Lung (tissue), 11 donors: ENCODE measurements at regions not wholly inside any gene's neighbourhood (a gene's known extent, or its start where the extent isn't known, plus 50 kb on each side); places are given as distances from the start of the nearest gene placed in this dataset.

Experiments used
- ATAC-seq: fragments of 200-7000 bp; cut with Tn5 transposase; one replicate; pipeline ENCODE4 v1.9.1; 2020; ENCODE audit warnings: moderate number of reproducible peaks; ENCODE audit not compliant: insufficient read depth, low FRiP score
- DNase-seq, 3 donors: peaks; one replicate each; pipeline ENCODE4 v3.0.0-alpha.2; 2013 to 2017
- H3K27ac ChIP-seq, 2 donors: one replicate each; pipeline ENCODE4 v1.5.1; 2013; ENCODE audit warnings: mild to moderate bottlenecking in 2 of 2, moderate library complexity in 2 of 2, control low read depth in 1 of 2, inconsistent platforms in 1 of 2, low read depth in 1 of 2, low read length in 1 of 2
- H3K27me3 ChIP-seq, 3 donors: one replicate each; pipeline ENCODE4 v1.5.1; 2013; ENCODE audit warnings: low read length in 2 of 3; ENCODE audit not compliant: control insufficient read depth in 3 of 3, insufficient read depth in 3 of 3
- H3K36me3 ChIP-seq, 4 donors: one replicate each; pipeline ENCODE4 v1.5.1; 2013; ENCODE audit warnings: low read length in 4 of 4, mild to moderate bottlenecking in 1 of 4, moderate library complexity in 1 of 4; ENCODE audit not compliant: control insufficient read depth in 4 of 4, insufficient read depth in 4 of 4
- H3K4me1 ChIP-seq, 5 donors: one replicate each; pipeline ENCODE4 v1.5.1; 2013; ENCODE audit warnings: low read length in 5 of 5, mild to moderate bottlenecking in 2 of 5, moderate library complexity in 1 of 5; ENCODE audit not compliant: control insufficient read depth in 5 of 5, insufficient read depth in 5 of 5
- H3K4me3 ChIP-seq: one replicate; pipeline ENCODE4 v1.5.1; 2013; ENCODE audit warnings: mild to moderate bottlenecking, control low read depth, moderate library complexity
- H3K9ac ChIP-seq, 2 donors: one replicate each; pipeline ENCODE4 v1.5.1; 2013; ENCODE audit warnings: low read length in 2 of 2, control low read depth in 1 of 2; ENCODE audit not compliant: insufficient read depth in 1 of 2
- H3K9me3 ChIP-seq, 4 donors: one replicate each; pipeline ENCODE4 v1.5.1; 2013; ENCODE audit warnings: low read length in 3 of 4, mild to moderate bottlenecking in 1 of 4, moderate library complexity in 1 of 4; ENCODE audit not compliant: control insufficient read depth in 4 of 4, insufficient read depth in 3 of 4
- WGBS, 2 donors: extraction: QIAGEN DNeasy Blood & Tissue Kit; methylation state at CpG; one replicate each; pipeline ENCODE4 v1.1.7; 2013; 5-methylcytosine and 5-hydroxymethylcytosine counted together
- TF ChIP-seq, protein P1 (sequence below): IDR thresholded peaks from 2 replicates; pipeline ENCODE4 v1.5.1; 2012; ENCODE audit warnings: mild to moderate bottlenecking; ENCODE audit errors: control extremely low read depth, extremely low read depth
- donor health status: control.
- donor health status: control.
- donor health status: Bipolar disorder and iron deficiency.
- donor health status: healthy.
- donor health status: DM: yes; HTN: yes; CAD: no.

DNA sequence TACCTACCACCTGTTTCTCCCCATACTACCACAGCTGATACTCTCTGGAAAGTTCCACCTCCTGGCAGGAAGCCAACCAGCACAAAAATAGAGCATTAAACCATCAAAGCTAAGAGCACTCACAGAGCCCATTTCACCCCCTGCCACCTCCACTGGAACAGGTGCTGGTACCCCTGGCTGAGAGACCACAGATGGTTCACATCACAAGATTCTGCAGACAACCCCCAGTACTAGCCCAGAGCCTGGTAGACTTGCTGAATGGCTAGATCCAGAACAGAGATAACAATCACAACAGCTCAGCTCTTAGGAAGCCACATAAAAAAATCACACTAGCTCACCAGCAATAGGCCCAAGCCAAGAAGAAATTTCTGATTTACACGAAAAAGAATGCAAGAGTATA is 855.2 kb downstream of the FSCB start:
- TF ChIP-seq, protein P1, sequence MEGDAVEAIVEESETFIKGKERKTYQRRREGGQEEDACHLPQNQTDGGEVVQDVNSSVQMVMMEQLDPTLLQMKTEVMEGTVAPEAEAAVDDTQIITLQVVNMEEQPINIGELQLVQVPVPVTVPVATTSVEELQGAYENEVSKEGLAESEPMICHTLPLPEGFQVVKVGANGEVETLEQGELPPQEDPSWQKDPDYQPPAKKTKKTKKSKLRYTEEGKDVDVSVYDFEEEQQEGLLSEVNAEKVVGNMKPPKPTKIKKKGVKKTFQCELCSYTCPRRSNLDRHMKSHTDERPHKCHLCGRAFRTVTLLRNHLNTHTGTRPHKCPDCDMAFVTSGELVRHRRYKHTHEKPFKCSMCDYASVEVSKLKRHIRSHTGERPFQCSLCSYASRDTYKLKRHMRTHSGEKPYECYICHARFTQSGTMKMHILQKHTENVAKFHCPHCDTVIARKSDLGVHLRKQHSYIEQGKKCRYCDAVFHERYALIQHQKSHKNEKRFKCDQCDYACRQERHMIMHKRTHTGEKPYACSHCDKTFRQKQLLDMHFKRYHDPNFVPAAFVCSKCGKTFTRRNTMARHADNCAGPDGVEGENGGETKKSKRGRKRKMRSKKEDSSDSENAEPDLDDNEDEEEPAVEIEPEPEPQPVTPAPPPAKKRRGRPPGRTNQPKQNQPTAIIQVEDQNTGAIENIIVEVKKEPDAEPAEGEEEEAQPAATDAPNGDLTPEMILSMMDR, result no peak
- no peak for DNase-seq

GRCh38 chr14:43651185-43651787 is 855.8 kb downstream of the FSCB start:
- Histone ChIP-seq H3K27me3 (no peaks in the 10 kb centered on the region), H3K9me3 (no peaks in the 10 kb centered on the region)

More for the DNA sequence above, 855.2 kb downstream of the FSCB start:
- Histone ChIP-seq H3K4me3 (no peak overlapping the region), H3K27ac (no peak overlapping the region), H3K27me3 (no peaks in the 10 kb centered on the region), H3K36me3 (no peaks in the 10 kb centered on the region), H3K9me3 (no peaks in the 10 kb centered on the region), H3K4me1 (no peaks in the 10 kb centered on the region), H3K9ac (no peak overlapping the region)
- ATAC-seq, result no peak
- 84 to 89% methylated on average over 1 of the region's 1 CpG for WGBS, 2 donors

DNA sequence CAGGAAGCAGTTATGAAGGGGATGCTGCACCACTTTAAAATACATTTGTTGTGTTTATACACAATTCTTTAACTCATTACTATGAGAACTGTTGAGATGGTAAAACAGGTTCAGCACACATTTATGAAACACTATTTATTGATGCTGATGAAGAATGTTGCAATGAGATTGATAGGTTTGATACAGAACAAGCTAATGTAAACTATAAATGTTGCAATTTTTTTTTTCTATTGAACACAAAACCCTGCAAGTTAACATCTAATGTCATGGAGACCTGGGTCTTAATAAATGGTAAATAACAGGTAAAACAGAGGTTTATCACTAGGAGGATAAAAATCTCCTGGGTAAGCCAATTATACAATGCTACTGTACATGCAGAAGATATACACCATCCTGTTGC is 857.6 kb downstream of the FSCB start:
- TF ChIP-seq, protein P1, result no peak
- DNase-seq (no peak), ATAC-seq (no peak)
- Histone ChIP-seq H3K27ac (no peak overlapping the region), H3K9me3 (no peaks in the 10 kb centered on the region), H3K4me3 (no peak overlapping the region), H3K4me1 (no peaks in the 10 kb centered on the region), H3K9ac (no peak overlapping the region), H3K36me3 (no peaks in the 10 kb centered on the region), H3K27me3 (no peaks in the 10 kb centered on the region)

More at GRCh38 chr14:43651185-43651787, 855.8 kb downstream of the FSCB start:
- no peak overlapping the region for H3K27ac ChIP-seq
- TF ChIP-seq, protein P1, result no peak
- 66 to 67% methylated on average over 4 of the region's 4 CpGs for WGBS, 2 donors
- no peak for DNase-seq
- no peaks in the 10 kb centered on the region for H3K36me3 ChIP-seq
- no peak overlapping the region for H3K9ac ChIP-seq
- ATAC-seq, result no peak
- H3K4me3 ChIP-seq, result no peak overlapping the region
- no peaks in the 10 kb centered on the region for H3K4me1 ChIP-seq

DNA sequence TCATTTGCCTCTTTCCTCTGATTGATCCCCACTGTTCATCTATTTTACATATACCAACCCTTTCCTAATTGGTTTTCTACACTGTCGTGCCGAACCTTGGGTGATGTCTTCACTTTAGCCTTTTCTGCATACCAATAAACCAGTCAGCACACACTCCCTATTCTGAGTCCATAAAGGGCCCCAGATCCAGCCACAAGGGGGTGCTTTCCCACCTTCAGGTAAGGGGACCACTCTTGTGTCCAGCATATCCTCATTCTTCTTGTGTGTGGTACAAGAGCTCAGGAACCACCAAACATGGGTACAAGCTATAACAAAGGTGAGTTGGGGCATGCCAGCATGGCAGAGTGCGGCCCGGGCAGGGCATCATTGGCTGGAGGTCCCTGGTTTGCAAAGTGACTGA is 859.8 kb downstream of the FSCB start:
- ATAC-seq (no peak), DNase-seq (no peak)
- Histone ChIP-seq H3K27ac (no peak overlapping the region), H3K9me3 (no peaks in the 10 kb centered on the region), H3K4me3 (no peak overlapping the region), H3K4me1 (no peaks in the 10 kb centered on the region), H3K9ac (no peak overlapping the region), H3K36me3 (no peaks in the 10 kb centered on the region), H3K27me3 (no peaks in the 10 kb centered on the region)
- TF ChIP-seq, protein P1, result no peak
- WGBS, 2 donors, result 72 to 96% methylated on average over 4 of the region's 4 CpGs
